Lower lobe of right lung (tissue), 2 donors: ENCODE measurements at regions not wholly inside any gene's neighbourhood (a gene's known extent, or its start where the extent isn't known, plus 50 kb on each side); places are given as distances from the start of the nearest gene placed in this dataset.

Source experiments
- ATAC-seq, 2 donors: fragments of 200-7000 bp; cut with Tn5 transposase; one replicate each; pipeline ENCODE4 v1.9.1; 2020 to 2022; ENCODE audit warnings: mild to moderate bottlenecking in 2 of 2, moderate library complexity in 2 of 2
- DNase-seq: peaks from one replicate; pipeline ENCODE4 v3.0.0-alpha.2; 2020
- H3K27ac ChIP-seq: fragments of 200-600 bp; one replicate; pipeline ENCODE4 v1.8.0; 2022
- H3K27me3 ChIP-seq: fragments of 200-600 bp; one replicate; pipeline ENCODE4 v1.8.0; 2022; ENCODE audit warnings: low read depth
- H3K36me3 ChIP-seq: fragments of 200-600 bp; one replicate; pipeline ENCODE4 v1.8.0; 2022; ENCODE audit warnings: mild to moderate bottlenecking
- H3K4me1 ChIP-seq: fragments of 200-600 bp; one replicate; pipeline ENCODE4 v1.8.0; 2022
- H3K4me3 ChIP-seq: fragments of 200-600 bp; one replicate; pipeline ENCODE4 v1.8.0; 2022; ENCODE audit warnings: mild to moderate bottlenecking
- H3K9me3 ChIP-seq: fragments of 200-600 bp; one replicate; pipeline ENCODE4 v1.8.0; 2022
- CTCF ChIP-seq: fragments of 200-600 bp; IDR thresholded peaks from one replicate; pipeline ENCODE4 v1.8.0; 2022; ENCODE audit warnings: antibody characterized with exemption, mild to moderate bottlenecking
- intact Hi-C: fragments of 100-400 bp; cut with DNase I; formaldehyde crosslinking; loops from one replicate; pipeline ENCODE4 v1.11.0; 2022
- donor health status: DM: no; HTN: yes; CAD: no; lungs with severe emphysema.

- no peak for TF ChIP-seq CTCF
- no peak overlapping the region for H3K4me3 ChIP-seq
- peaks cover 31% of the 10 kb centered on the region for H3K4me1 ChIP-seq
- DNase-seq (no peak), ATAC-seq (no peak)
- H3K36me3 ChIP-seq: no peaks in the 10 kb centered on the region
- no peaks in the 10 kb centered on the region for H3K9me3 ChIP-seq
- no peak overlapping the region for H3K27ac ChIP-seq
- intact Hi-C loops: no loop called here
- H3K27me3 ChIP-seq: no peaks in the 10 kb centered on the region
Observed at GRCh38 chr15:66881173-66881905, 179.3 kb downstream of the SMAD6 start.

- Histone ChIP-seq H3K27ac (peak overlapping the region; percentile 48), H3K4me3 (no peak overlapping the region), H3K9me3 (no peaks in the 10 kb centered on the region), H3K36me3 (no peaks in the 10 kb centered on the region), H3K27me3 (no peaks in the 10 kb centered on the region), H3K4me1 (peaks cover 30% of the 10 kb centered on the region)
- intact Hi-C loops: no loop called here
- no peak for DNase-seq
- ATAC-seq: no peak
- no peak for TF ChIP-seq CTCF
Observed at GRCh38 chr15:66882251-66883020, 180.4 kb downstream of the SMAD6 start.

GRCh38 chr15:66883284-66883911 is 181.4 kb downstream of the SMAD6 start:
- Histone ChIP-seq H3K9me3 (no peaks in the 10 kb centered on the region), H3K4me1 (peaks cover 21% of the 10 kb centered on the region), H3K27me3 (no peaks in the 10 kb centered on the region), H3K36me3 (no peaks in the 10 kb centered on the region), H3K4me3 (no peak overlapping the region), H3K27ac (peak overlapping the region; percentile 48)
- DNase-seq (peak; percentile 73), ATAC-seq (peak; percentile 81 to 89)
- intact Hi-C loops: no loop called here
- TF ChIP-seq CTCF: no peak

- intact Hi-C loops: no loop called here
- no peak for TF ChIP-seq CTCF
- H3K4me3 ChIP-seq: no peak overlapping the region
- no peak for DNase-seq
- no peaks in the 10 kb centered on the region for H3K36me3 ChIP-seq
- no peak for ATAC-seq
- peaks cover 21% of the 10 kb centered on the region for H3K4me1 ChIP-seq
- no peaks in the 10 kb centered on the region for H3K27me3 ChIP-seq
- peaks cover 4% of the 10 kb centered on the region for H3K9me3 ChIP-seq
- H3K27ac ChIP-seq: no peak overlapping the region
Observed at GRCh38 chr15:66884115-66884622, 181.2 kb upstream of the SMAD3 start.

- H3K27me3 ChIP-seq: no peaks in the 10 kb centered on the region
Observed at GRCh38 chr15:66884661-66885237, 180.7 kb upstream of the SMAD3 start.

More at GRCh38 chr15:66884661-66885237, 180.7 kb upstream of the SMAD3 start:
- intact Hi-C loops: no loop called here
- TF ChIP-seq CTCF: no peak
- Histone ChIP-seq H3K36me3 (no peaks in the 10 kb centered on the region), H3K9me3 (peaks cover 9% of the 10 kb centered on the region), H3K27ac (no peak overlapping the region), H3K4me1 (peaks cover 21% of the 10 kb centered on the region), H3K4me3 (no peak overlapping the region)
- DNase-seq (no peak), ATAC-seq (no peak)
